HCT116 (cell line): ENCODE measurements at regions not wholly inside any gene's neighbourhood (a gene's known extent, or its start where the extent isn't known, plus 50 kb on each side); places are given as distances from the start of the nearest gene placed in this dataset.

Source experiments
- ATAC-seq: fragments of 200-7000 bp; cut with Tn5 transposase; 2 replicates; pipeline ENCODE4 v1.9.1; 2020; ENCODE audit warnings: mild to moderate bottlenecking, moderate library complexity
- BruUV-seq: library from RNA; stranded (reverse); fragments of 400-500 nt; replicated peaks from 2 replicates; lab custom pipeline; 2021; lab: Mats Ljungman, UMichigan
- CTCF ChIA-PET: fragments of 300-600 bp; sonication (Branson Sonifier 250); formaldehyde crosslinking; loops from one replicate; lab custom pipeline; 2021; ENCODE audit warnings: antibody characterized with exemption; lab: Charles Lee
- POLR2A ChIA-PET: fragments of 300-600, 350-600 bp; sonication (Branson Sonifier 250); formaldehyde crosslinking; loops from one replicate; lab custom pipeline; 2021; ENCODE audit warnings: antibody characterized with exemption; lab: Charles Lee
- RAD21 ChIA-PET, 2 experiments: fragments of 300-600 bp; sonication (Branson Sonifier 250); formaldehyde crosslinking; loops; one replicate each; lab custom pipeline; 2023; ENCODE audit warnings: low total read pairs in 2 of 2; ENCODE audit not compliant: uncharacterized antibody in 2 of 2, unreplicated experiment in 2 of 2, low non-redundant PET in 1 of 2; lab: Charles Lee
- DNase-seq: peaks from one replicate; pipeline ENCODE4 v3.0.0-alpha.2; 2010; ENCODE audit warnings: low read depth, low spot score
- H2AFZ ChIP-seq: fragments of 200-600 bp; shearing (Covaris generic), sonication (generic); 2 replicates; pipeline ENCODE4 v1.6.1; 2017; ENCODE audit warnings: low read depth, mixed run types, mixed read lengths, antibody characterized with exemption, low read length; ENCODE audit not compliant: poor library complexity, severe bottlenecking
- H3K27ac ChIP-seq: 2 replicates; pipeline ENCODE4 v1.5.1; 2012; ENCODE audit warnings: low read depth, low read length
- H3K27me3 ChIP-seq: fragments of 200-600 bp; sonication (generic); 2 replicates; pipeline ENCODE4 v1.6.1; 2016; ENCODE audit warnings: mixed run types, low read length, mixed read lengths; ENCODE audit not compliant: insufficient read depth
- H3K36me3 ChIP-seq, 2 experiments: fragments of 200-500 bp in 1 of 2; fragments of 200-600 bp in 1 of 2; sonication (Bioruptor generic) in 1 of 2; sonication (generic) in 1 of 2; 2 replicates each; pipeline versions ENCODE4 v1.5.1 to v1.6.1; 2014 to 2016; ENCODE audit warnings: low read length in 2 of 2, inconsistent platforms in 1 of 2, mixed read lengths in 1 of 2, mixed run types in 1 of 2; ENCODE audit not compliant: insufficient read depth in 2 of 2, control insufficient read depth in 1 of 2
- H3K4me1 ChIP-seq, 2 experiments: fragments of 200-600 bp in 1 of 2; sonication (generic) in 1 of 2; 2 replicates each; pipeline versions ENCODE4 v1.5.1 to v1.6.1; 2012 to 2017; ENCODE audit warnings: low read length in 2 of 2, inconsistent platforms in 1 of 2, mild to moderate bottlenecking in 1 of 2, mixed read lengths in 1 of 2, mixed run types in 1 of 2, moderate library complexity in 1 of 2; ENCODE audit not compliant: insufficient read depth in 2 of 2, control insufficient read depth in 1 of 2
- H3K4me2 ChIP-seq: fragments of 200-600 bp; sonication (generic); 2 replicates; pipeline ENCODE4 v1.6.1; 2017; ENCODE audit warnings: mixed run types, low read length, mixed read lengths
- H3K4me3 ChIP-seq, 2 experiments: fragments of 200-600 bp in 1 of 2; sonication (generic) in 1 of 2; replicated peaks in 1 of 2; 2 replicates each; pipeline ENCODE4 v1.5.1; 2011 to 2016; ENCODE audit warnings: low read length in 2 of 2, control low read depth in 1 of 2, low read depth in 1 of 2, mild to moderate bottlenecking in 1 of 2, mixed read lengths in 1 of 2, mixed run types in 1 of 2
- H3K79me2 ChIP-seq: fragments of 200-600 bp; sonication (generic); 2 replicates; pipeline ENCODE4 v1.6.1; 2017; ENCODE audit warnings: mild to moderate bottlenecking, mixed run types, low read length, moderate library complexity, mixed read lengths; ENCODE audit not compliant: insufficient read depth
- H3K9ac ChIP-seq: fragments of 200-600 bp; sonication (generic); 2 replicates; pipeline ENCODE4 v1.6.1; 2016; ENCODE audit warnings: low read length, mixed read lengths
- H3K9me2 ChIP-seq: fragments of 200-600 bp; sonication (generic), shearing (Covaris generic); 2 replicates; pipeline ENCODE4 v1.6.1; 2017; ENCODE audit warnings: mixed run types, mild to moderate bottlenecking, moderate library complexity; ENCODE audit not compliant: insufficient read depth
- H3K9me3 ChIP-seq, 2 experiments: fragments of 200-500 bp in 1 of 2; fragments of 200-600 bp in 1 of 2; sonication (Bioruptor generic) in 1 of 2; sonication (generic) in 1 of 2; 2 replicates each; pipeline ENCODE4 v1.6.1; 2014 to 2017; ENCODE audit warnings: low read length in 2 of 2, mixed read lengths in 2 of 2, inconsistent platforms in 1 of 2, low read depth in 1 of 2, mild to moderate bottlenecking in 1 of 2, mixed run types in 1 of 2, moderate library complexity in 1 of 2; ENCODE audit not compliant: control insufficient read depth in 1 of 2, insufficient read depth in 1 of 2
- H4K20me1 ChIP-seq: fragments of 200-600 bp; sonication (generic), shearing (Covaris generic); 2 replicates; pipeline ENCODE4 v1.6.1; 2017; ENCODE audit warnings: mixed run types, mild to moderate bottlenecking, moderate library complexity; ENCODE audit not compliant: insufficient read depth
- ATF3 ChIP-seq: IDR thresholded peaks from 2 replicates; pipeline ENCODE4 v1.6.1; 2012
- CBX3 ChIP-seq: IDR thresholded peaks from 2 replicates; pipeline ENCODE4 v1.6.1; 2012; ENCODE audit warnings: low read depth
- CEBPB ChIP-seq: IDR thresholded peaks from 2 replicates; pipeline ENCODE4 v1.6.1; 2012; ENCODE audit warnings: low read depth
- CTCF ChIP-seq, 3 experiments: fragments of 200-600 bp in 1 of 3; sonication (generic) in 1 of 3; IDR thresholded peaks in 2 of 3; conservative IDR thresholded peaks in 1 of 3; 2 replicates each; pipeline ENCODE4 v1.5.1; 2012 to 2017; ENCODE audit warnings: low read depth in 2 of 3, low read length in 2 of 3, antibody characterized with exemption in 1 of 3, borderline replicate concordance in 1 of 3, control low read depth in 1 of 3, mild to moderate bottlenecking in 1 of 3, mixed read lengths in 1 of 3, mixed run types in 1 of 3, moderate library complexity in 1 of 3; ENCODE audit not compliant: insufficient read depth in 1 of 3
- EGR1 ChIP-seq: IDR thresholded peaks from 2 replicates; pipeline ENCODE4 v1.6.1; 2012; ENCODE audit warnings: low read depth
- ELF1 ChIP-seq: IDR thresholded peaks from 2 replicates; pipeline ENCODE4 v1.6.1; 2012; ENCODE audit warnings: low read depth, borderline replicate concordance
- EZH2phosphoT487 ChIP-seq: fragments of 200-600 bp; IDR thresholded peaks from 2 replicates; pipeline ENCODE4 v1.6.1; 2018; ENCODE audit warnings: antibody characterized with exemption, borderline replicate concordance
- MAX ChIP-seq: IDR thresholded peaks from 2 replicates; pipeline ENCODE4 v1.6.1; 2012
- SIN3A ChIP-seq: IDR thresholded peaks from 2 replicates; pipeline ENCODE4 v1.6.1; 2012; ENCODE audit warnings: low read depth
- SP1 ChIP-seq: IDR thresholded peaks from 2 replicates; pipeline ENCODE4 v1.6.1; 2012; ENCODE audit warnings: low read depth
- TCF7L2 ChIP-seq: IDR thresholded peaks from 2 replicates; pipeline ENCODE4 v1.7.0; 2011; ENCODE audit warnings: borderline replicate concordance, inconsistent platforms; ENCODE audit not compliant: insufficient read depth, insufficient read length; ENCODE audit errors: extremely low read depth
- YY1 ChIP-seq: IDR thresholded peaks from 2 replicates; pipeline ENCODE4 v1.6.1; 2011; ENCODE audit warnings: low read length, low read depth, moderate library complexity, mild to moderate bottlenecking; ENCODE audit not compliant: insufficient replicate concordance; ENCODE audit errors: extremely low read depth
- ZBTB33 ChIP-seq: IDR thresholded peaks from 2 replicates; pipeline ENCODE4 v1.6.1; 2011; ENCODE audit warnings: mild to moderate bottlenecking, low read length, moderate library complexity; ENCODE audit not compliant: insufficient replicate concordance; ENCODE audit errors: extremely low read depth
- ZFX ChIP-seq: fragments of 450-650 bp; IDR thresholded peaks from 2 replicates; pipeline ENCODE4 v1.6.1; 2017
- intact Hi-C: fragments of 100-400 bp; cut with micrococcal nuclease; formaldehyde crosslinking; loops from 2 replicates; pipeline ENCODE4 v1.10.0; 2022

- no peak for TF ChIP-seq CBX3
- no peak for TF ChIP-seq CEBPB
- TF ChIP-seq SIN3A: no peak
- no peak for TF ChIP-seq ATF3
- TF ChIP-seq, all 23 proteins: peak for 0
Observed at GRCh38 chr4:22170353-22170752, 221.8 kb upstream of the KCNIP4 start (continued).

- Histone ChIP-seq H3K36me3 (no peaks in the 10 kb centered on the region), H3K9me2 (no peaks in the 10 kb centered on the region), H3K79me2 (no peaks in the 10 kb centered on the region), H3K27ac (no peak overlapping the region), H3K4me2 (no peak overlapping the region), H3K9ac (no peak overlapping the region), H3K27me3 (no peaks in the 10 kb centered on the region), H2AFZ (no peak overlapping the region), H3K9me3 (no peaks in the 10 kb centered on the region), H3K4me1 (no peaks in the 10 kb centered on the region), H4K20me1 (no peaks in the 10 kb centered on the region), H3K4me3 (no peak overlapping the region)
- CTCF ChIA-PET: no interaction called here
- intact Hi-C loops: no loop called here
- ATAC-seq: no peak
- no peak for DNase-seq
- POLR2A ChIA-PET: no interaction called here
- BruUV-seq: no TSS peak
- RAD21 ChIA-PET: no interaction called here
- TF ChIP-seq EZH2phosphoT487: no peak
- no peak for TF ChIP-seq SP1
- TF ChIP-seq YY1: no peak
- TF ChIP-seq MAX: no peak
- no peak for TF ChIP-seq CEBPB
- no peak for TF ChIP-seq ZFX
- no peak for TF ChIP-seq TCF7L2
- no peak for TF ChIP-seq SIN3A
- TF ChIP-seq ELF1: no peak
- TF ChIP-seq CTCF (IDR thresholded peaks at IDR 0.05 in 2 of 3, conservative IDR thresholded peaks at IDR 0.05 in 1 of 3; ENCODE audit: borderline replicate concordance in 1 of 3, insufficient read depth in 1 of 3, low read depth in 2 of 3, low read length in 2 of 3): no peak
- TF ChIP-seq EGR1: no peak
- TF ChIP-seq ZBTB33: no peak
Observed at GRCh38 chr4:22167201-22167600, 218.6 kb upstream of the KCNIP4 start.
